ENCODE measurements at regions not wholly inside any gene's neighbourhood (a gene's known extent, or its start where the extent isn't known, plus 50 kb on each side); places are given as distances from the start of the nearest gene placed in this dataset.

DNA sequence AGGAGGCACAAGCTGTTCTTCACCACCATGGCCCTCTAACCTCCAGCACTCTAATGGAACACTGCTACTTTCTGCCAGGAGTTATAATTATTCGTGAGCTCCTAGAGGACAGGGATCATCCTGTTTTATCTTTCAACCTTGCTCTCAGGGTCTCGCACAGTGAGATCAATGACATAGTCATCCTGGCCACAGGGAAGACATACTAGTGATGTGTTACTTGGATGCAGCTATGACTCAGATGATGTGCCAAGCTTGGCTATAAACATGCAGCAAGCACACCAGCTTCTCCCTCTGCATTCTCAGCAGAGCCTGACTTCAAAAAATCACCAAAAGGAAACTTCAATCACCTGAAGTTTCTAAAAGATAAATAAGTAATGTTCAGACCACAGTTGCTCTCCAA, 203.8 kb upstream of the HES1 start:
- in situ Hi-C loops (cut with MboI; ENCODE audit: low pct_unique_long_range_greater_than_20kb in 2 of 9, low sequenced_read_pairs in 9 of 9, unreplicated experiment in 9 of 9) = no loop called here
- peak in 4 of 8 experiments; percentile 41 to 74 (median 66) for ATAC-seq (replicated peaks in 6 of 8)
- Histone ChIP-seq H3K4me1 (replicated peaks in 1 of 2) (peaks cover 6 to 8% of the 10 kb centered on the region in 2 donors), H3K27ac (no peak overlapping the region), H3K4me3 (no peak overlapping the region)
- WGBS, 10 experiments = 65 to 100% (median 84%) methylated on average over 1 to 2 of the region's 2 CpGs; no CpG with 5 or more reads in 4 of the 10 experiments

DNA sequence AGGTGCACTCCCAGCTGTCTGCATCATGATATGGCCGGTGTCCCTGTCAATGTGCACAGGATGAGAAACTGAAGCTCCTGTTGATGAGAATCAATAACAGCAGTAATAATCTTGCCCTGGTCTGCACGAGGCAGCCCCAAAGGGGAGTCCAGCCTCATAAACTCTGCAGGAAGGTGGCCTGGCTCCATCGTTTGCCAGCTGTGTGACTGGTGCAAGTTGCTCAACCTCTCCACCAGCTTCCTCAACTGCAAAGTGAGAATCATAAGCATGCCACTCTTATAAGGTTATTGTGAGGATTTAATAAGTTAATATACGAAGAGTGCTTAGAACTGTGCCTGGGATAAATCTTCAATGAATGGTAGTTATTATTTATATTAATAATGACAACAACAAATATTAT, 203.4 kb upstream of the HES1 start:
- WGBS, 10 experiments = 20 to 100% (median 76%) methylated on average over 1 to 4 of the region's 4 CpGs; no CpG with 5 or more reads in 2 of the 10 experiments
- no peak overlapping the region for H3K27ac ChIP-seq
- in situ Hi-C loops (cut with MboI; ENCODE audit: low pct_unique_long_range_greater_than_20kb in 2 of 9, low sequenced_read_pairs in 9 of 9, unreplicated experiment in 9 of 9) = no loop called here

DNA sequence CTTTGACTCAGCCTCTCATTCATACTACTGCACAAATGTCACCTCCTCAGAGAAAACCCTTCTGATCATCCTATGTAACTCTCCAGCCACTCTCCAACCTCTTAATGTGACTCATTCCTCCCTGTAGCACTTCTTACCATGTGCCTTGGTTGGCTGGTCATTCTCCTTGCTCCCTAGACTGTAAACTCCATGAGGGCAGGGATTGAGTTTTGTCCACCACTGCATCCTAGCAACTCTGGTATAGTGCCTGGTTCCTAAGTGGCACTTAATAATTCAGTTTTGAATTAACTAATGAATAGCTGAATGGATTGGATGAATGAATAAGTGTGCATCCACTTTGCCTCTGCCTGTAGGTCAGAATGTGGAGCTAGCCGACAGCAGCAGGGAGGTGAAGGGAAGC, 202.5 kb upstream of the HES1 start:
- 86 to 100% (median 100%) methylated on average over 1 of the region's 1 CpG; no CpG with 5 or more reads in 5 of the 10 experiments for WGBS, 10 experiments
- in situ Hi-C loops (cut with MboI; ENCODE audit: low pct_unique_long_range_greater_than_20kb in 2 of 9, low sequenced_read_pairs in 9 of 9, unreplicated experiment in 9 of 9) = no loop called here
- Histone ChIP-seq H3K27ac (no peak overlapping the region), H3K4me1 (replicated peaks in 1 of 2) (peaks cover 12% of the 10 kb centered on the region in 2 donors), H3K4me3 (no peak overlapping the region)
- ATAC-seq (replicated peaks in 6 of 8) = no peak

More for the DNA sequence above, 203.4 kb upstream of the HES1 start:
- Histone ChIP-seq H3K4me1 (replicated peaks in 1 of 2) (peaks cover 6 to 8% of the 10 kb centered on the region in 2 donors), H3K4me3 (no peak overlapping the region)
- no peak for ATAC-seq (replicated peaks in 6 of 8)

DNA sequence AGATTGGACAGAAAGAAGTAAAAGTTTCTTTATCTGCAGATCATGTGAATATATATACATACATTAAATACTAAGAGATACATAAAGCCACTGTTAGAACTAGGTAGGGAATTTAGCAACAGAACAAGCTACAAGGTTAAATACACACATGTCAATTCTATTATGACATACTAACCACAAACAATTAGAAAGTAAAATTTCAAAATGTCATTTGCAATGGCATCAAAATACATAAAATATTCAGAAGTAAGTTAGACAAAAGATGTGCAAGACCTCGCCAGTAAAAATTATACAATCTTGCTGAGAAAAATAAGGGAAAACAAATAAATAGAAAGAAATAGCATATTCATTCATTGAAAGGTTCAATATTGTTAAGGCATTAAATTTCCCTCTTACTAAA, 200.0 kb upstream of the HES1 start:
- Histone ChIP-seq H3K4me3 (no peak overlapping the region), H3K4me1 (replicated peaks in 1 of 2) (peaks cover 13 to 15% of the 10 kb centered on the region in 2 donors), H3K27ac (no peak overlapping the region)
- in situ Hi-C loops (cut with MboI; ENCODE audit: low pct_unique_long_range_greater_than_20kb in 2 of 9, low sequenced_read_pairs in 9 of 9, unreplicated experiment in 9 of 9) = no loop called here
- 0 to 100% (median 74%) methylated on average over 1 of the region's 1 CpG for WGBS, 10 experiments
- no peak for ATAC-seq (replicated peaks in 6 of 8)

DNA sequence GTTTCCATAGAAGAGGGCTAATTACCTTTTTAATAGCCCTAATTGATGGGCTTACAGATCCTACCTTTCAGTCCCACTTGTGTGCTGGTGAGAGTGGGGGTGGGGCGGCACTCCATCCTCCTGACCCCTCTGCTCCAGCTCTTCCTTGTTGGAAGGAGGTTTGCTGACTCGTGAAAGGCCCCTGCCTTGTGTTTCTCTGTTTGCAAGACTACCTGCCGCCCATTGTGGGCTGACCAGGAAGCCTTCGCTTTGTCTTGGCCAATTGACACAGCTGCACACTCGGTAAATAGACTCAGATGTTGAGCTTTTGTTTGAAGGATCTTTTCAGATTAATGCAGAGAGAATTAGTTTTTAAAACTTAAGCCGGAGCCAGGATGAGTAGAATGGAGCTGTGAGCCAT, 197.3 kb upstream of the HES1 start:
- ATAC-seq (replicated peaks in 6 of 8) = peak in 3 of 8 experiments; percentile 47 to 93 (median 78)
- WGBS, 10 experiments = 0 to 86% (median 41%) methylated on average over 1 to 5 of the region's 6 CpGs; no CpG with 5 or more reads in 2 of the 10 experiments
- peaks cover 14 to 24% of the 10 kb centered on the region in 2 donors for H3K4me1 ChIP-seq (replicated peaks in 1 of 2)
- H3K4me3 ChIP-seq = no peak overlapping the region
- in situ Hi-C loops (cut with MboI; ENCODE audit: low pct_unique_long_range_greater_than_20kb in 2 of 9, low sequenced_read_pairs in 9 of 9, unreplicated experiment in 9 of 9) = no loop called here
- no peak overlapping the region for H3K27ac ChIP-seq

GRCh38 chr3:193939527-193939926, 196.4 kb upstream of the HES1 start:
- Histone ChIP-seq H3K4me3 (no peak overlapping the region), H3K4me1 (replicated peaks in 1 of 2) (peaks cover 23 to 33% of the 10 kb centered on the region in 2 donors), H3K27ac (no peak overlapping the region)
- WGBS, 10 experiments = 20 to 100% (median 90%) methylated on average over 1 to 3 of the region's 4 CpGs; no CpG with 5 or more reads in 1 of the 10 experiments
- ATAC-seq (replicated peaks in 6 of 8) = no peak
- in situ Hi-C loops (cut with MboI; ENCODE audit: low pct_unique_long_range_greater_than_20kb in 2 of 9, low sequenced_read_pairs in 9 of 9, unreplicated experiment in 9 of 9) = no loop called here

DNA sequence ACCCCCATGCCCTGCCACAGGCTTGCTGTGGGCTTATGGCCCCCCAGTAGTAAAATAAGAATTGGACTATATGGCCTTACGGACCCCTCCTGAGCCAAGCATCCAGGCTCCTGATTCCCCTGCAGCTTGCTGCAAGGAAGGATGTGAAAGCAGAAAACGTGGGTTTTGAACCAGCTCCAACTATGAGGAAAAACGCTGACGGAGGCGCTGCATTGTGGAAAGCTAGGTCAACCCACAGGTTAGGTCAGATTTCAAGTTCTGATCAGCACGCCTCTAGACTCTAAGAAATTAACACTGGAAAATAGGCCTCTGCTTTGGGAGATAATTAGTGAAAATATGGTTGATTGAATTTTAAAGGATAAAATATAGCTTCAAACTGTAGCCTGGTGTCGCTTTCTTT, 195.4 kb upstream of the HES1 start:
- Histone ChIP-seq H3K4me1 (replicated peaks in 1 of 2) (peaks cover 26 to 33% of the 10 kb centered on the region in 2 donors), H3K4me3 (no peak overlapping the region), H3K27ac (no peak overlapping the region)
- in situ Hi-C loops (cut with MboI; ENCODE audit: low pct_unique_long_range_greater_than_20kb in 2 of 9, low sequenced_read_pairs in 9 of 9, unreplicated experiment in 9 of 9) = no loop called here
- WGBS, 10 experiments = 65 to 100% (median 87%) methylated on average over 1 to 7 of the region's 7 CpGs; no CpG with 5 or more reads in 1 of the 10 experiments
- ATAC-seq (replicated peaks in 6 of 8) = no peak

GRCh38 chr3:193941486-193941885, 194.5 kb upstream of the HES1 start:
- no peak overlapping the region for H3K4me3 ChIP-seq
- no peak overlapping the region for H3K27ac ChIP-seq
- no peak for ATAC-seq (replicated peaks in 6 of 8)
- in situ Hi-C loops (cut with MboI; ENCODE audit: low pct_unique_long_range_greater_than_20kb in 2 of 9, low sequenced_read_pairs in 9 of 9, unreplicated experiment in 9 of 9) = no loop called here
- peaks cover 26 to 33% of the 10 kb centered on the region in 2 donors for H3K4me1 ChIP-seq (replicated peaks in 1 of 2)
- WGBS, 10 experiments = 20 to 100% (median 86%) methylated on average over 1 to 10 of the region's 10 CpGs; no CpG with 5 or more reads in 2 of the 10 experiments

DNA sequence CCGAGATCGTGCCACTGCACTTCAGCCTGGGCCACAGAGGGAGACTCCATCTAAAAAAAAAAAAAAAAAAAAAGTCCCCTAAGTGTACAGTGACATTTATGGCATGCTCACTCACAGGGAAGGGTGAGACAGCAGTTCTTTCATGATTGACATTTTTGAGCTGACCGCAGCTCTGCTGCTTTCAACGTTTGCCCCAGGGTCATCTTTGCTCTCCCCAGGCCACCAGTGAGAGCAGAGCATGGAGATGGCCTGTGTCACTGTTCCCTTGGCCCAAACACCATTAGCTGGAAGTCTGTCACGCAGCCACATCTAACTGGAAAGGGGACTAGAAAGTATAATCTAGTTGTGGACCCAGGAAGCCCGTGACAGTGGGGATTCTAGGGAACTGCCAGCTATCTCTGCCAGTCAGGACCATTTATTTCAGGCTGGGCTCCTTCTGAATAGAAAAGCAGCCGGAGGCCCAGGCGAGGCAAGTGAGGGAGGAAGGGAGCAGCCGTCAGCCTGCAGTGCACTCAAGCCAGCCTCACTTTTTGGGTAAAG, 193.4 kb upstream of the HES1 start:
- no peak overlapping the region for H3K27ac ChIP-seq
- WGBS, 10 experiments = 20 to 96% (median 85%) methylated on average over 2 to 6 of the region's 9 CpGs; no CpG with 5 or more reads in 2 of the 10 experiments
- in situ Hi-C loops (cut with MboI; ENCODE audit: low pct_unique_long_range_greater_than_20kb in 2 of 9, low sequenced_read_pairs in 9 of 9, unreplicated experiment in 9 of 9) = no loop called here
- H3K4me3 ChIP-seq = no peak overlapping the region
- H3K4me1 ChIP-seq (replicated peaks in 1 of 2) = peaks cover 26 to 33% of the 10 kb centered on the region in 2 donors
- ATAC-seq (replicated peaks in 6 of 8) = peak in 3 of 8 experiments; percentile 24 to 30 (median 28)

- Histone ChIP-seq H3K27ac (no peak overlapping the region), H3K4me1 (replicated peaks in 1 of 2) (peaks cover 21 to 30% of the 10 kb centered on the region in 2 donors), H3K4me3 (no peak overlapping the region)
- WGBS, 10 experiments = 20 to 80% (median 55%) methylated on average over 1 to 6 of the region's 13 CpGs; no CpG with 5 or more reads in 4 of the 10 experiments
- peak in 3 of 8 experiments; percentile 21 to 31 (median 28) for ATAC-seq (replicated peaks in 6 of 8)
- in situ Hi-C loops (cut with MboI; ENCODE audit: low pct_unique_long_range_greater_than_20kb in 2 of 9, low sequenced_read_pairs in 9 of 9, unreplicated experiment in 9 of 9) = no loop called here
These were observed 192.7 kb upstream of the HES1 start for GRCh38 chr3:193943200-193943599.

- H3K27ac ChIP-seq = no peak overlapping the region
- WGBS, 10 experiments = 0 to 91% (median 45%) methylated on average over 1 to 13 of the region's 18 CpGs; no CpG with 5 or more reads in 1 of the 10 experiments
- no peak overlapping the region for H3K4me3 ChIP-seq
- in situ Hi-C loops (cut with MboI; ENCODE audit: low pct_unique_long_range_greater_than_20kb in 2 of 9, low sequenced_read_pairs in 9 of 9, unreplicated experiment in 9 of 9) = no loop called here
- ATAC-seq (replicated peaks in 6 of 8) = peak in 5 of 8 experiments; percentile 27 to 84 (median 44)
- H3K4me1 ChIP-seq (replicated peaks in 1 of 2) = peaks cover 15 to 22% of the 10 kb centered on the region in 2 donors
These were observed 192.0 kb upstream of the HES1 start for GRCh38 chr3:193943851-193944517.

GRCh38 chr3:193944518-193944884, 191.4 kb upstream of the HES1 start:
- Histone ChIP-seq H3K4me1 (replicated peaks in 1 of 2) (peaks cover 13 to 19% of the 10 kb centered on the region in 2 donors), H3K27ac (no peak overlapping the region), H3K4me3 (no peak overlapping the region)
- ATAC-seq (replicated peaks in 6 of 8) = no peak
- in situ Hi-C loops (cut with MboI; ENCODE audit: low pct_unique_long_range_greater_than_20kb in 2 of 9, low sequenced_read_pairs in 9 of 9, unreplicated experiment in 9 of 9) = no loop called here
- WGBS, 10 experiments = 40 to 100% (median 65%) methylated on average over 1 to 7 of the region's 7 CpGs; no CpG with 5 or more reads in 1 of the 10 experiments

GRCh38 chr3:193945143-193945542, 190.8 kb upstream of the HES1 start:
- H3K4me1 ChIP-seq (replicated peaks in 1 of 2) = peaks cover 13 to 19% of the 10 kb centered on the region in 2 donors
- WGBS, 10 experiments = 82 to 100% (median 91%) methylated on average over 1 to 4 of the region's 5 CpGs; no CpG with 5 or more reads in 4 of the 10 experiments
- in situ Hi-C loops (cut with MboI; ENCODE audit: low pct_unique_long_range_greater_than_20kb in 2 of 9, low sequenced_read_pairs in 9 of 9, unreplicated experiment in 9 of 9) = no loop called here

More at GRCh38 chr3:193945143-193945542, 190.8 kb upstream of the HES1 start:
- ATAC-seq (replicated peaks in 6 of 8) = peak in 3 of 8 experiments; percentile 34 to 47 (median 37)
- Histone ChIP-seq H3K27ac (no peak overlapping the region), H3K4me3 (no peak overlapping the region)
